HL-60 (cell line): ENCODE measurements at regions not wholly inside any gene's neighbourhood (a gene's known extent, or its start where the extent isn't known, plus 50 kb on each side); places are given as distances from the start of the nearest gene placed in this dataset.
A peak's percentile ranks its signal among the peaks of the same experiment; 100 is the strongest.
"Not testable (repeated sequence)": the region's sequence is repeated elsewhere in the genome, so short reads cannot be mapped to it uniquely, and the experiment has no call there.

Experiments used
- DNase-seq, 2 experiments: peaks; one replicate each; pipeline ENCODE4 v3.0.0-alpha.2; 2010 to 2020; ENCODE audit warnings: low read depth in 1 of 2, low spot score in 1 of 2
- H3K27ac ChIP-seq: fragments of 250-450 bp; sonication (Bioruptor Pico); replicated peaks from 2 replicates; pipeline ENCODE4 v1.5.1; 2020; ENCODE audit warnings: mild to moderate bottlenecking, moderate library complexity
- H3K27me3 ChIP-seq: fragments of 250-450 bp; sonication (Bioruptor Pico); 2 replicates; pipeline ENCODE4 v1.5.1; 2021; ENCODE audit warnings: mild to moderate bottlenecking, moderate library complexity; ENCODE audit not compliant: insufficient read depth, poor library complexity, severe bottlenecking
- H3K4me3 ChIP-seq: replicated peaks from 2 replicates; pipeline ENCODE4 v1.5.1; 2011; ENCODE audit warnings: mild to moderate bottlenecking, control low read depth, low read length; ENCODE audit not compliant: insufficient read depth
- GABPA ChIP-seq: IDR thresholded peaks from 2 replicates; pipeline ENCODE4 v1.6.1; 2012; ENCODE audit warnings: low read depth
- POLR2AphosphoS5 ChIP-seq: IDR thresholded peaks from 2 replicates; pipeline ENCODE4 v1.6.1; 2012; ENCODE audit warnings: low read depth
- SPI1 ChIP-seq: IDR thresholded peaks from 2 replicates; pipeline ENCODE4 v1.6.1; 2012; ENCODE audit warnings: low read depth, mild to moderate bottlenecking, borderline replicate concordance
- TF ChIP-seq, protein P1 (sequence below): IDR thresholded peaks from one replicate; pipeline ENCODE4 v1.5.1; 2011; ENCODE audit warnings: low read length, control low read depth, inconsistent platforms; ENCODE audit not compliant: insufficient read depth
- TF ChIP-seq, protein P2 (sequence below): IDR thresholded peaks from 2 replicates; pipeline ENCODE4 v1.6.1; 2012; ENCODE audit warnings: low read depth; ENCODE audit not compliant: insufficient replicate concordance

DNA sequence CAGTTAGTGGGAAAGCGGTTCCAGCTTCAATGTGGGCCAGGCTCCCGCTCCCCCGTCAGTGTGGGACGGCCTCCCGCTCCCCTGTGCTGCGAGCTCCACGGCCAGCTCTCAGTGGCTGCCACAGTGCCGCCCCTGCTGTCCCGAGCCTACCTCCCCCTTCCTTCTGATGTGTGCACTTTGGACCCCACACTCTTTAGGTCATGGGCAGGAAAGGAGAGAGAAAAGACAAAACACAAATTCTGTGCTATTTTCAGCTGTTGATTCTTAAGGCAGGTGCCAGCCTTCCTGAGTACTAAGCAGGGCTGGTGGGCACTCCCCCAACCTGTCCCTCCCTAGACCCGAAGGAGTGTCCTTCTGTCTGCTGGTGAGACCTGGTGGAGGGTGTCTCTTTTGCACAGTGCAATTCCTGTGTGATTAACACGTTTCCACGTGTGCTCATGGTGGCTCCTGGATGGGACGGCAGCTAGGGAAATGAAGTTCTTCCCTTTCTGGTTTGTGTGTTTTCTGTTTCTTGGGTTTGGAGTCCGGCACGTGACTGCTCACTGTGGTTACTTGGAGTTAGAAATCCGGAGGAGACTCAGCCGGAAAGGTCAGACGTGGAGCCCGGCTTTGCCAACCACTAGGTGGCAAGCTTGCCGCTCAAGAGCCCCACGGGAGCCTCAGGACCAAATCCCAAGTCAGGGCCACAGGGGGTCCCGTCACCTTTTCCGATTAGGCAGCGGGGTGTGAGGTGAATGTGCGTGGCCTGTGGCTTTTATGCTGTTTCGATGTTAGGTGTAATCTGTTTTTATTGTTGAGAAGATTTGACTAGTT, 130.3 kb downstream of the LAT start:
- H3K27me3 ChIP-seq, H3K4me3 ChIP-seq: not testable (repeated sequence)
- peak; percentile 71 to 80 for DNase-seq
- H3K27ac ChIP-seq, result peak overlapping the region; percentile 62
- TF ChIP-seq, protein P1, sequence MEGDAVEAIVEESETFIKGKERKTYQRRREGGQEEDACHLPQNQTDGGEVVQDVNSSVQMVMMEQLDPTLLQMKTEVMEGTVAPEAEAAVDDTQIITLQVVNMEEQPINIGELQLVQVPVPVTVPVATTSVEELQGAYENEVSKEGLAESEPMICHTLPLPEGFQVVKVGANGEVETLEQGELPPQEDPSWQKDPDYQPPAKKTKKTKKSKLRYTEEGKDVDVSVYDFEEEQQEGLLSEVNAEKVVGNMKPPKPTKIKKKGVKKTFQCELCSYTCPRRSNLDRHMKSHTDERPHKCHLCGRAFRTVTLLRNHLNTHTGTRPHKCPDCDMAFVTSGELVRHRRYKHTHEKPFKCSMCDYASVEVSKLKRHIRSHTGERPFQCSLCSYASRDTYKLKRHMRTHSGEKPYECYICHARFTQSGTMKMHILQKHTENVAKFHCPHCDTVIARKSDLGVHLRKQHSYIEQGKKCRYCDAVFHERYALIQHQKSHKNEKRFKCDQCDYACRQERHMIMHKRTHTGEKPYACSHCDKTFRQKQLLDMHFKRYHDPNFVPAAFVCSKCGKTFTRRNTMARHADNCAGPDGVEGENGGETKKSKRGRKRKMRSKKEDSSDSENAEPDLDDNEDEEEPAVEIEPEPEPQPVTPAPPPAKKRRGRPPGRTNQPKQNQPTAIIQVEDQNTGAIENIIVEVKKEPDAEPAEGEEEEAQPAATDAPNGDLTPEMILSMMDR, result peak; percentile 32
- TF ChIP-seq POLR2AphosphoS5, result 0 out of 2 replicates have a peak, but pooled peaks have one; percentile 47

DNA sequence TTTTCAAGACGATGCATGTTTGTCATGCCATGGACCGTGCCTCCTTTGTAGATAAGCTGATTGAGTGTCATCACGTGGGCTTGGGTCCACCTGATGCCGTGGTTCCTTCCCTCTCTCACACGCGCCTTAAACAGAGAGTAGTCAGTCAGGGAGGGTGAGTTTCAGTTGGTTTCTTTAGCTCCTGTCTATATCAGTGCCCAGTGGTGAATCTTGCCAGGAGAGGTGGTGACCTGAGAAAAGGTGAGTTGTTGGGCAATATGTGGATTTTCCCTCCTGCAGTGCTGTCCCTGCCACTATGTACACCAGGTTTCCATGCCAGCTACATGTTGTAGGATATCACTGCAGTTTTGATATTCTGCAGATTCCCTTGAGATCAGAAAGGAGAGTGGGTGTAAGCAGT, 129.7 kb downstream of the LAT start:
- Histone ChIP-seq H3K27me3 (no peaks in the 10 kb centered on the region), H3K4me3 (no peak overlapping the region), H3K27ac (peak overlapping the region; percentile 62)
- DNase-seq, result no peak
- TF ChIP-seq POLR2AphosphoS5, result no peak
- TF ChIP-seq, protein P1, result no peak

DNA sequence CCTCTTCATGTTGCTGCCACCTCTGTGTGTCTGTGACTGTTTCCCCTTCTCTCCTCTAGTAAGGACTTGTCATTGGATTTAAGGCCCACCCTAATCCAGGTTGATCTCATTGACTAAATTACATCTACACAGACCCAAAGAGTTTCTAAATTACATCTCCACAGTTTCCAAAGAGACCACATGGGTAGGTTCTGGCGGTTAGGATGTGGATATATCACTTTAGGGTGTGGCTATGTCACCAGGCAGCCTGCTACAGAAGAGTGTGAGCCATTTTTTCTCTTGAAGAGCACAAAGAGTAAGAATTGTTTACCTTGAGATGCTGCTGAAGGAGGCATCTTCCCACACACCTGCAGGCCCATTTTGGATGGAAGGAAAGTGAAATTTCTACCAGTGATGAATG, 128.6 kb downstream of the LAT start:
- not testable (repeated sequence) for DNase-seq, H3K4me3 ChIP-seq, H3K27me3 ChIP-seq, H3K27ac ChIP-seq

DNA sequence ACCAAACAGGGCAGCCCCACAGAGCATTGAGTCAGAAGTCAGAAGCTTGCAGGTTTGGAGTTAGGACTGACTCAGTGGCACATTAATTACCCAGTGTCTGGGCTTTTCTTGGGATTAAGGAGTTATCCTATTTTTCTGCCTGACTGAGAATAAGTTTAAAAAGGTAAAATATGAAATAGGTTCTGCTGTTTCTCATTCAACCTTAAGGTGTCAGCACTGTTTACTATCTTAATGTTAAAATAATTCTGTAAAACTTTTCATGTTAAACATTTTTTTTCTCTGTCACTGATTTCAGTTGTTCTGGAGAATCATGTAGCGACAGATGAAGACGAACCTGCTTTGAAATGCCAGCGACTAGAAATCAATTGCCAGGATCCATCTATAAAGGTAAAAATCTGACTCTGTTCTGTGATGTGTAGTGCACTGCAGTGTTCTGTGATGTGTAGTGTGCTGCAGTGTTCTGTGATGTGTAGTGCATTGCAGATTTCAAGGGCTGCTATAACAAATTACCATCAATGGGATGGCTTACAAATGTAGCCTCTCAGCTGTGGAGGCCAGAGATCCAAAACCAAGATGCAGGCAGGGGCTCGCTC, 128.0 kb downstream of the LAT start:
- Histone ChIP-seq H3K4me3 (no peak overlapping the region), H3K27me3 (no peaks in the 10 kb centered on the region), H3K27ac (no peak overlapping the region)
- TF ChIP-seq GABPA (no peak), POLR2AphosphoS5 (no peak), SPI1 (no peak)
- TF ChIP-seq, protein P1, result no peak
- TF ChIP-seq, protein P2, sequence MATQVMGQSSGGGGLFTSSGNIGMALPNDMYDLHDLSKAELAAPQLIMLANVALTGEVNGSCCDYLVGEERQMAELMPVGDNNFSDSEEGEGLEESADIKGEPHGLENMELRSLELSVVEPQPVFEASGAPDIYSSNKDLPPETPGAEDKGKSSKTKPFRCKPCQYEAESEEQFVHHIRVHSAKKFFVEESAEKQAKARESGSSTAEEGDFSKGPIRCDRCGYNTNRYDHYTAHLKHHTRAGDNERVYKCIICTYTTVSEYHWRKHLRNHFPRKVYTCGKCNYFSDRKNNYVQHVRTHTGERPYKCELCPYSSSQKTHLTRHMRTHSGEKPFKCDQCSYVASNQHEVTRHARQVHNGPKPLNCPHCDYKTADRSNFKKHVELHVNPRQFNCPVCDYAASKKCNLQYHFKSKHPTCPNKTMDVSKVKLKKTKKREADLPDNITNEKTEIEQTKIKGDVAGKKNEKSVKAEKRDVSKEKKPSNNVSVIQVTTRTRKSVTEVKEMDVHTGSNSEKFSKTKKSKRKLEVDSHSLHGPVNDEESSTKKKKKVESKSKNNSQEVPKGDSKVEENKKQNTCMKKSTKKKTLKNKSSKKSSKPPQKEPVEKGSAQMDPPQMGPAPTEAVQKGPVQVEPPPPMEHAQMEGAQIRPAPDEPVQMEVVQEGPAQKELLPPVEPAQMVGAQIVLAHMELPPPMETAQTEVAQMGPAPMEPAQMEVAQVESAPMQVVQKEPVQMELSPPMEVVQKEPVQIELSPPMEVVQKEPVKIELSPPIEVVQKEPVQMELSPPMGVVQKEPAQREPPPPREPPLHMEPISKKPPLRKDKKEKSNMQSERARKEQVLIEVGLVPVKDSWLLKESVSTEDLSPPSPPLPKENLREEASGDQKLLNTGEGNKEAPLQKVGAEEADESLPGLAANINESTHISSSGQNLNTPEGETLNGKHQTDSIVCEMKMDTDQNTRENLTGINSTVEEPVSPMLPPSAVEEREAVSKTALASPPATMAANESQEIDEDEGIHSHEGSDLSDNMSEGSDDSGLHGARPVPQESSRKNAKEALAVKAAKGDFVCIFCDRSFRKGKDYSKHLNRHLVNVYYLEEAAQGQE, result no peak
- no peak for DNase-seq

DNA sequence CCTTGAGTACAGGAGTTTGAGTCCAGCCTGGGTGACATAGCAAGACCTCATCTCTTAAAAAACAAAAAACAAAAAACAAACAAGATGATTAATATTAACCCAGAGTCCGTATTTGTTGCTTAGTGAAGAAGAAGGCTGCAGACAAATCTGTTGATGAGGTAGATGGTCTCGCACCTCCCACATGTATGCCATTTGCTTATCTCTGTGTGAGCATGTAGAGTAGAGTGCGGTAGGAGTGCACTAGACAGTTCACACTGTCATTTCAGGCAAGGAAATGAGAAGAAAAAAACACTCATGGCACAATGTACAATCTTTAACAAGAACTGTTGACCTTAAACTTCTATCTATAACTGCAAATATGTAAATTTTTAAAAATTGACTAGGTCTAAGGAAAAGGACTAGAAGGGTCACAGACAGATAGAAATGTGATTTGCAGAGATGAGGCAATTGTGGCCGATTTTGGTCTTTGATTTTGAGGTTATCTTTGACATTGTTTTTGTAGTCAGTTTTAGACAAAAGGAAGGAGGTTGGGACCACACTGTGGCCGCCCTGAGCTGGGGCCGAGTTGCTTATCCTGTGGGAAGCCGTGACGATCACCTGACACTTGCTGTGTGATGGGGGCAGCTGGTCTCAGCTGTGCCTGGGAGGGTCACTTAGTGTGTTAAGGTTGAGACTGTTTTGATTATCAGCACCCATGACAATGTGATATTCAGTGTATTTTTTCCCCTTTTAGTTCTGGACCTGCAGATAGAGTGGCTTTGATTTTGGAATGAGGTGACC, 127.2 kb downstream of the LAT start:
- H3K27me3 ChIP-seq, H3K27ac ChIP-seq, H3K4me3 ChIP-seq, DNase-seq: not testable (repeated sequence)
